Astrocyte (in vitro differentiated cells and primary cell): ENCODE measurements at regions not wholly inside any gene's neighbourhood (a gene's known extent, or its start where the extent isn't known, plus 50 kb on each side); places are given as distances from the start of the nearest gene placed in this dataset.
"Not testable (repeated sequence)": the region's sequence is repeated elsewhere in the genome, so short reads cannot be mapped to it uniquely, and the experiment has no call there.

ENCODE experiments used
- CTCF ChIP-seq: IDR thresholded peaks from 2 replicates; pipeline ENCODE4 v1.5.1; 2011; ENCODE audit warnings: low read depth, mild to moderate bottlenecking, inconsistent platforms, low read length, moderate library complexity; ENCODE audit not compliant: insufficient read depth
- EZH2 ChIP-seq: IDR thresholded peaks from 2 replicates; pipeline ENCODE4 v1.6.1; 2012; ENCODE audit warnings: mild to moderate bottlenecking, low read length, inconsistent platforms; ENCODE audit not compliant: insufficient read depth

GRCh38 chrX:7608625-7609024, 234.3 kb upstream of the VCX start:
- TF ChIP-seq CTCF, EZH2: not testable (repeated sequence)
